Activated T-cell treated with anti-CD3 and anti-CD28 coated beads for 48 hours (primary cell): ENCODE measurements at regions not wholly inside any gene's neighbourhood (a gene's known extent, or its start where the extent isn't known, plus 50 kb on each side); places are given as distances from the start of the nearest gene placed in this dataset.

Experiments used
- DNase-seq: peaks from one replicate; pipeline ENCODE4 v3.0.0-alpha.2; 2020; ENCODE audit warnings: low read depth

GRCh38 chr3:27939521-27939920, 217.4 kb upstream of the EOMES start:
- DNase-seq, result no peak

GRCh38 chr3:27939940-27940339, 217.8 kb upstream of the EOMES start:
- DNase-seq, result no peak

- no peak for DNase-seq
Measured at GRCh38 chr3:27943106-27943505, 221.0 kb upstream of the EOMES start.

- no peak for DNase-seq
Measured at GRCh38 chr3:27945229-27945628, 223.1 kb upstream of the EOMES start.

GRCh38 chr3:27960133-27960532, 238.0 kb upstream of the EOMES start:
- no peak for DNase-seq

- DNase-seq, result peak; percentile 15
Measured at GRCh38 chr3:27963519-27963918, 241.4 kb upstream of the EOMES start.

- DNase-seq, result no peak
Measured at GRCh38 chr3:27971600-27971999, 249.5 kb upstream of the EOMES start.

- DNase-seq, result no peak
Measured at GRCh38 chr3:27976933-27977332, 254.8 kb upstream of the EOMES start.

- no peak for DNase-seq
Measured at GRCh38 chr3:27978440-27978839, 256.3 kb upstream of the EOMES start.

- DNase-seq, result no peak
Measured at GRCh38 chr3:27985369-27986035, 255.9 kb upstream of the CMC1 start.

GRCh38 chr3:27986234-27986879, 255.1 kb upstream of the CMC1 start:
- DNase-seq, result no peak

- no peak for DNase-seq
Measured at GRCh38 chr3:27990324-27990723, 251.1 kb upstream of the CMC1 start.

GRCh38 chr3:27990837-27991236, 250.6 kb upstream of the CMC1 start:
- DNase-seq, result no peak

- no peak for DNase-seq
Measured at GRCh38 chr3:27993051-27993450, 248.4 kb upstream of the CMC1 start.

- DNase-seq, result no peak
Measured at GRCh38 chr3:28000608-28001007, 240.8 kb upstream of the CMC1 start.

GRCh38 chr3:28008235-28008634, 233.2 kb upstream of the CMC1 start:
- no peak for DNase-seq

- no peak for DNase-seq
Measured at GRCh38 chr3:28012830-28013229, 228.6 kb upstream of the CMC1 start.

- DNase-seq, result no peak
Measured at GRCh38 chr3:28013864-28014473, 227.4 kb upstream of the CMC1 start.

- DNase-seq, result no peak
Measured at GRCh38 chr3:28018925-28019718, 222.3 kb upstream of the CMC1 start.

GRCh38 chr3:28019740-28020139, 221.7 kb upstream of the CMC1 start:
- DNase-seq, result no peak

GRCh38 chr3:28022916-28023315, 218.5 kb upstream of the CMC1 start:
- no peak for DNase-seq

- no peak for DNase-seq
Measured at GRCh38 chr3:28028554-28028953, 212.9 kb upstream of the CMC1 start.
